Lung (tissue), 11 donors: ENCODE measurements at regions not wholly inside any gene's neighbourhood (a gene's known extent, or its start where the extent isn't known, plus 50 kb on each side); places are given as distances from the start of the nearest gene placed in this dataset.
A peak's percentile ranks its signal among the peaks of the same experiment; 100 is the strongest.

ENCODE experiments used
- ATAC-seq: fragments of 200-7000 bp; cut with Tn5 transposase; one replicate; pipeline ENCODE4 v1.9.1; 2020; ENCODE audit warnings: moderate number of reproducible peaks; ENCODE audit not compliant: insufficient read depth, low FRiP score
- DNase-seq, 3 donors: peaks; one replicate each; pipeline ENCODE4 v3.0.0-alpha.2; 2013 to 2017
- H3K27ac ChIP-seq, 2 donors: one replicate each; pipeline ENCODE4 v1.5.1; 2013; ENCODE audit warnings: mild to moderate bottlenecking in 2 of 2, moderate library complexity in 2 of 2, control low read depth in 1 of 2, inconsistent platforms in 1 of 2, low read depth in 1 of 2, low read length in 1 of 2
- H3K27me3 ChIP-seq, 3 donors: one replicate each; pipeline ENCODE4 v1.5.1; 2013; ENCODE audit warnings: low read length in 2 of 3; ENCODE audit not compliant: control insufficient read depth in 3 of 3, insufficient read depth in 3 of 3
- H3K36me3 ChIP-seq, 4 donors: one replicate each; pipeline ENCODE4 v1.5.1; 2013; ENCODE audit warnings: low read length in 4 of 4, mild to moderate bottlenecking in 1 of 4, moderate library complexity in 1 of 4; ENCODE audit not compliant: control insufficient read depth in 4 of 4, insufficient read depth in 4 of 4
- H3K4me1 ChIP-seq, 5 donors: one replicate each; pipeline ENCODE4 v1.5.1; 2013; ENCODE audit warnings: low read length in 5 of 5, mild to moderate bottlenecking in 2 of 5, moderate library complexity in 1 of 5; ENCODE audit not compliant: control insufficient read depth in 5 of 5, insufficient read depth in 5 of 5
- H3K4me3 ChIP-seq: one replicate; pipeline ENCODE4 v1.5.1; 2013; ENCODE audit warnings: mild to moderate bottlenecking, control low read depth, moderate library complexity
- H3K9ac ChIP-seq, 2 donors: one replicate each; pipeline ENCODE4 v1.5.1; 2013; ENCODE audit warnings: low read length in 2 of 2, control low read depth in 1 of 2; ENCODE audit not compliant: insufficient read depth in 1 of 2
- H3K9me3 ChIP-seq, 4 donors: one replicate each; pipeline ENCODE4 v1.5.1; 2013; ENCODE audit warnings: low read length in 3 of 4, mild to moderate bottlenecking in 1 of 4, moderate library complexity in 1 of 4; ENCODE audit not compliant: control insufficient read depth in 4 of 4, insufficient read depth in 3 of 4
- CTCF ChIP-seq: IDR thresholded peaks from 2 replicates; pipeline ENCODE4 v1.5.1; 2012; ENCODE audit warnings: mild to moderate bottlenecking; ENCODE audit errors: control extremely low read depth, extremely low read depth
- WGBS, 2 donors: extraction: QIAGEN DNeasy Blood & Tissue Kit; methylation state at CpG; one replicate each; pipeline ENCODE4 v1.1.7; 2013; 5-methylcytosine and 5-hydroxymethylcytosine counted together
- donor health status: control.
- donor health status: control.
- donor health status: Bipolar disorder and iron deficiency.
- donor health status: healthy.
- donor health status: DM: yes; HTN: yes; CAD: no.

- Histone ChIP-seq H3K9me3 (no peaks in the 10 kb centered on the region), H3K9ac (no peak overlapping the region), H3K27me3 (no peaks in the 10 kb centered on the region), H3K4me3 (no peak overlapping the region), H3K36me3 (no peaks in the 10 kb centered on the region), H3K4me1 (no peaks in the 10 kb centered on the region), H3K27ac (no peak overlapping the region)
- DNase-seq (no peak), ATAC-seq (no peak)
- WGBS, 2 donors = 73 to 82% methylated on average over 7 of the region's 7 CpGs
- no peak for TF ChIP-seq CTCF
Observed at GRCh38 chr1:185412385-185413087, 95.5 kb upstream of the IVNS1ABP start.

GRCh38 chr1:185409763-185410528 lies 92.9 kb upstream of the IVNS1ABP start:
- Histone ChIP-seq H3K4me3 (no peak overlapping the region), H3K9me3 (no peaks in the 10 kb centered on the region), H3K27me3 (no peaks in the 10 kb centered on the region), H3K27ac (no peak overlapping the region), H3K36me3 (no peaks in the 10 kb centered on the region), H3K9ac (no peak overlapping the region), H3K4me1 (no peaks in the 10 kb centered on the region)
- 57 to 88% methylated on average over 1 of the region's 1 CpG for WGBS, 2 donors
- TF ChIP-seq CTCF = no peak
- ATAC-seq = no peak
- DNase-seq = peak in 2 of 3 donors; percentile 3 to 18

- 63 to 84% methylated on average over 4 of the region's 4 CpGs for WGBS, 2 donors
- H3K9ac ChIP-seq = no peak overlapping the region
Observed at GRCh38 chr1:185409345-185409744, 92.3 kb upstream of the IVNS1ABP start.

More at GRCh38 chr1:185409345-185409744, 92.3 kb upstream of the IVNS1ABP start:
- H3K4me1 ChIP-seq = no peaks in the 10 kb centered on the region
- no peak overlapping the region for H3K4me3 ChIP-seq
- DNase-seq = no peak
- no peaks in the 10 kb centered on the region for H3K9me3 ChIP-seq
- H3K27ac ChIP-seq = no peak overlapping the region
- H3K27me3 ChIP-seq = no peaks in the 10 kb centered on the region
- TF ChIP-seq CTCF = no peak
- no peak for ATAC-seq
- no peaks in the 10 kb centered on the region for H3K36me3 ChIP-seq
